ENCODE measurements at regions not wholly inside any gene's neighbourhood (a gene's known extent, or its start where the extent isn't known, plus 50 kb on each side); places are given as distances from the start of the nearest gene placed in this dataset.
"Not testable (repeated sequence)": the region's sequence is repeated elsewhere in the genome, so short reads cannot be mapped to it uniquely, and the experiment has no call there.

- DNase-seq, result no peak
Measured at GRCh38 chr20:50331469-50332363, 141.1 kb downstream of the CEBPB start.

GRCh38 chr20:50332491-50332980, 141.9 kb downstream of the CEBPB start:
- DNase-seq, result no peak

- DNase-seq, result no peak
Measured at GRCh38 chr20:50333131-50333670, 142.6 kb downstream of the CEBPB start.

GRCh38 chr20:50333812-50334211, 143.2 kb downstream of the CEBPB start:
- DNase-seq, result no peak

GRCh38 chr20:50334512-50334911, 143.9 kb downstream of the CEBPB start:
- not testable (repeated sequence) for DNase-seq

- DNase-seq, result no peak
Measured at GRCh38 chr20:50335105-50335504, 144.5 kb downstream of the CEBPB start.

- no peak for DNase-seq
Measured at GRCh38 chr20:50335866-50336265, 145.2 kb downstream of the CEBPB start.

- DNase-seq, result no peak
Measured at GRCh38 chr20:50336661-50337060, 146.0 kb downstream of the CEBPB start.

- no peak for DNase-seq
Measured at GRCh38 chr20:50337521-50338466, 147.2 kb downstream of the CEBPB start.

- no peak for DNase-seq
Measured at GRCh38 chr20:50338479-50339391, 148.1 kb downstream of the CEBPB start.

- no peak for DNase-seq
Measured at GRCh38 chr20:50339466-50339901, 148.9 kb downstream of the CEBPB start.

GRCh38 chr20:50340541-50340940, 149.9 kb downstream of the CEBPB start:
- DNase-seq, result no peak

- no peak for DNase-seq
Measured at GRCh38 chr20:50341050-50341449, 150.4 kb downstream of the CEBPB start.

GRCh38 chr20:50341880-50342637, 151.4 kb downstream of the CEBPB start:
- no peak for DNase-seq

GRCh38 chr20:50342638-50343102, 152.0 kb downstream of the CEBPB start:
- DNase-seq, result no peak

GRCh38 chr20:50343125-50343489, 152.5 kb downstream of the CEBPB start:
- DNase-seq, result no peak

- no peak for DNase-seq
Measured at GRCh38 chr20:50343490-50344179, 153.0 kb downstream of the CEBPB start.

GRCh38 chr20:50344232-50345071, 153.8 kb downstream of the CEBPB start:
- no peak for DNase-seq

GRCh38 chr20:50345712-50346373, 155.2 kb downstream of the CEBPB start:
- DNase-seq, result no peak
